ENCODE measurements at regions not wholly inside any gene's neighbourhood (a gene's known extent, or its start where the extent isn't known, plus 50 kb on each side); places are given as distances from the start of the nearest gene placed in this dataset.
"Not testable (repeated sequence)": the region's sequence is repeated elsewhere in the genome, so short reads cannot be mapped to it uniquely, and the experiment has no call there.

GRCh38 chr21:27339902-27340301 lies 373.0 kb upstream of the ADAMTS5 start:
- H3K4me3 ChIP-seq (replicated peaks; ENCODE audit: low read depth, low read length): no peak overlapping the region
- TF ChIP-seq, protein P1, sequence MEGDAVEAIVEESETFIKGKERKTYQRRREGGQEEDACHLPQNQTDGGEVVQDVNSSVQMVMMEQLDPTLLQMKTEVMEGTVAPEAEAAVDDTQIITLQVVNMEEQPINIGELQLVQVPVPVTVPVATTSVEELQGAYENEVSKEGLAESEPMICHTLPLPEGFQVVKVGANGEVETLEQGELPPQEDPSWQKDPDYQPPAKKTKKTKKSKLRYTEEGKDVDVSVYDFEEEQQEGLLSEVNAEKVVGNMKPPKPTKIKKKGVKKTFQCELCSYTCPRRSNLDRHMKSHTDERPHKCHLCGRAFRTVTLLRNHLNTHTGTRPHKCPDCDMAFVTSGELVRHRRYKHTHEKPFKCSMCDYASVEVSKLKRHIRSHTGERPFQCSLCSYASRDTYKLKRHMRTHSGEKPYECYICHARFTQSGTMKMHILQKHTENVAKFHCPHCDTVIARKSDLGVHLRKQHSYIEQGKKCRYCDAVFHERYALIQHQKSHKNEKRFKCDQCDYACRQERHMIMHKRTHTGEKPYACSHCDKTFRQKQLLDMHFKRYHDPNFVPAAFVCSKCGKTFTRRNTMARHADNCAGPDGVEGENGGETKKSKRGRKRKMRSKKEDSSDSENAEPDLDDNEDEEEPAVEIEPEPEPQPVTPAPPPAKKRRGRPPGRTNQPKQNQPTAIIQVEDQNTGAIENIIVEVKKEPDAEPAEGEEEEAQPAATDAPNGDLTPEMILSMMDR (IDR thresholded peaks at IDR 0.05; ENCODE audit: low read depth, low read length, missing control alignments): no peak
- DNase-seq (ENCODE audit: extremely low read depth, low read depth): no peak

DNA sequence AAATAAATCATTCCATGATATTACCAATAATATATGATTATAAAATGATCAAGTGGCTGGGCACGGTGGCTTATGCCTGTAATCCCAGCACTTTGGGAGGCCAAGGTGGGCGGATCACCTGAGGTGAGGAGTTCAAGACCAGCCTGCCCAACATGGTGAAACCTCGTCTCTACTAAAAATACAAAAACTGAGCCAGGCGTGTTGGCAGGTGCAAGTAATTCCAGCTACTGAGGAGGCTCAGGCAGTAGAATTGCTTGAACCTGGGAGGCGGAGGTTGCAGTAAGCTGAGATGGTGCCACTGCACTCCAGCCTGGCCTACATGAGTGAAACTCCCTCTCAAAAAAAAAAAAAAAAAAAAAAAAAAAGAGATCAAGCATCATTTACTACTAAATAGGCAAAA lies 371.1 kb upstream of the ADAMTS5 start:
- not testable (repeated sequence) for H3K4me3 ChIP-seq (replicated peaks; ENCODE audit: low read depth, low read length); DNase-seq (ENCODE audit: extremely low read depth, low read depth)

DNA sequence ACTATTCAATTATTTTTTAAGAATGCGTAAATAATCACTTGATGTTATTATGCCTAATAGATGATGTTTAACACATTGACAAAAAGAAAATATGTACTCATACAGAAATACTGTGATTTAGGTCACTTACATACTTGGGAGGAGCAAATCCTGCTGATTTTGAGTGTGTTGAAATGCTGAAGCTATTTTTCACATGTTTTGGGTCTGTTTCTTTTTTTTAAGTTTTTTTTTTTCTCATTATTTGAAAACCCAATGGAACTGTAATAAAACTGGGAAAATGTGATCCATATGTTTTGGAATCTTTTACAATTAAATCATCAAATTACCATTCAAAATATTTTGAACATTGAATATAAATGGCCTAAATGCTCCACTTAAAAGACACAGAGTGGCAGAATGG lies 366.2 kb upstream of the ADAMTS5 start:
- no peak overlapping the region for H3K4me3 ChIP-seq (replicated peaks; ENCODE audit: low read depth, low read length)
- DNase-seq (ENCODE audit: extremely low read depth, low read depth): no peak
- TF ChIP-seq, protein P1 (IDR thresholded peaks at IDR 0.05; ENCODE audit: low read depth, low read length, missing control alignments): no peak

GRCh38 chr21:27329255-27329851 lies 362.5 kb upstream of the ADAMTS5 start:
- TF ChIP-seq, protein P1 (IDR thresholded peaks at IDR 0.05; ENCODE audit: low read depth, low read length, missing control alignments): no peak
- DNase-seq (ENCODE audit: extremely low read depth, low read depth): no peak

GRCh38 chr21:27326301-27326700 lies 359.4 kb upstream of the ADAMTS5 start:
- TF ChIP-seq, protein P1 (IDR thresholded peaks at IDR 0.05; ENCODE audit: low read depth, low read length, missing control alignments): no peak
- H3K4me3 ChIP-seq (replicated peaks; ENCODE audit: low read depth, low read length): no peak overlapping the region
- no peak for DNase-seq (ENCODE audit: extremely low read depth, low read depth)

More at GRCh38 chr21:27329255-27329851, 362.5 kb upstream of the ADAMTS5 start:
- H3K4me3 ChIP-seq (replicated peaks; ENCODE audit: low read depth, low read length): no peak overlapping the region

DNA sequence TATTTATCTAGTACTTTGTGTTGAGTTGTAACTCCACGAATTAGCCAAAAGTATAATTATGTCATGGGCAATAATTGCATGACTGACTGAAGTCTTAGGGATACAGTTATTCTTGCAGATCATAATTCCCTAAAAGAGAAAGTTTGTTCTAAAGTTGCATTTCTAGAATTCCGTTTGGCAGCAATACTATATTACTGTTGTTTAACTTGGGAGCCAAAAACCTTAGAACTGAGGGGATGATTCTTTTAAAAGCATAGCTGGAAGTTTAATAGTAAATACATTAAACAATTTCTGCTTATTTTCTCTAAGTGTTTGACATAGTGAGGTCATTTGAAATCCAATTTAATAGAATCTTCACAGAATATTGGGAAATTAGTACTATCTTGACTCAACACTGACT lies 356.4 kb upstream of the ADAMTS5 start:
- DNase-seq (ENCODE audit: extremely low read depth, low read depth): no peak
- H3K4me3 ChIP-seq (replicated peaks; ENCODE audit: low read depth, low read length): no peak overlapping the region

GRCh38 chr21:27321791-27322190 lies 354.9 kb upstream of the ADAMTS5 start:
- H3K4me3 ChIP-seq (replicated peaks; ENCODE audit: low read depth, low read length): no peak overlapping the region
- TF ChIP-seq, protein P1 (IDR thresholded peaks at IDR 0.05; ENCODE audit: low read depth, low read length, missing control alignments): no peak
- DNase-seq (ENCODE audit: extremely low read depth, low read depth): no peak

More for the DNA sequence above, 356.4 kb upstream of the ADAMTS5 start:
- TF ChIP-seq, protein P1 (IDR thresholded peaks at IDR 0.05; ENCODE audit: low read depth, low read length, missing control alignments): no peak

All from HFF-Myc (cell line).